K562 (cell line): ENCODE measurements at regions not wholly inside any gene's neighbourhood (a gene's known extent, or its start where the extent isn't known, plus 50 kb on each side); places are given as distances from the start of the nearest gene placed in this dataset.

Source experiments
- CHD4 ChIP-seq: fragments of 200-600 bp; sonication (generic); IDR thresholded peaks from 3 replicates; pipeline ENCODE4 v1.6.1; 2012; ENCODE audit warnings: low read depth, mild to moderate bottlenecking, mixed read lengths, low read length, inconsistent platforms; ENCODE audit not compliant: insufficient read depth, insufficient replicate concordance, poor library complexity, severe bottlenecking
- FOXJ3 ChIP-seq: sonication (generic); formaldehyde crosslinking; IDR thresholded peaks from 2 replicates; pipeline ENCODE4 v1.4.0; 2020; ENCODE audit warnings: mild to moderate bottlenecking, missing genetic modification reagents
- RFX1 ChIP-seq: fragments of 450-650 bp; IDR thresholded peaks from 2 replicates; pipeline ENCODE4 v1.6.1; 2016; ENCODE audit warnings: mild to moderate bottlenecking, moderate library complexity
- TARDBP ChIP-seq: fragments of 450-650 bp; IDR thresholded peaks from 2 replicates; pipeline ENCODE4 v1.6.1; 2016
- TEAD4 ChIP-seq, 2 experiments: sonication (generic) in 1 of 2; formaldehyde crosslinking in 1 of 2; IDR thresholded peaks; 2 replicates each; pipeline versions ENCODE4 v1.6.1 to v1.8.0; 2012 to 2022; ENCODE audit warnings: borderline replicate concordance in 1 of 2, inconsistent platforms in 1 of 2, low read length in 1 of 2, mild to moderate bottlenecking in 1 of 2, missing genetic modification reagents in 1 of 2
- ZNF707 ChIP-seq: fragments of 250-450 bp; sonication (Bioruptor Pico); conservative IDR thresholded peaks from 2 replicates; pipeline ENCODE4 v1.8.0; 2022; ENCODE audit warnings: inconsistent platforms, mild to moderate bottlenecking, moderate library complexity
- TF ChIP-seq, protein P1 (sequence below): fragments of 250-450 bp; sonication (Bioruptor Pico); IDR thresholded peaks from 2 replicates; pipeline ENCODE4 v1.8.0; 2021; ENCODE audit warnings: moderate library complexity, mild to moderate bottlenecking, inconsistent platforms
- TF ChIP-seq, protein P2 (sequence below), 3 experiments: IDR thresholded peaks in 2 of 3; conservative IDR thresholded peaks in 1 of 3; 2 replicates each; pipeline ENCODE4 v1.5.1; 2011 to 2012; ENCODE audit warnings: low read length in 3 of 3, mild to moderate bottlenecking in 3 of 3, control low read depth in 2 of 3, improper control_type of control experiment in 1 of 3, inconsistent platforms in 1 of 3, low read depth in 1 of 3, mixed read lengths in 1 of 3, moderate library complexity in 1 of 3; ENCODE audit not compliant: insufficient read depth in 2 of 3

DNA sequence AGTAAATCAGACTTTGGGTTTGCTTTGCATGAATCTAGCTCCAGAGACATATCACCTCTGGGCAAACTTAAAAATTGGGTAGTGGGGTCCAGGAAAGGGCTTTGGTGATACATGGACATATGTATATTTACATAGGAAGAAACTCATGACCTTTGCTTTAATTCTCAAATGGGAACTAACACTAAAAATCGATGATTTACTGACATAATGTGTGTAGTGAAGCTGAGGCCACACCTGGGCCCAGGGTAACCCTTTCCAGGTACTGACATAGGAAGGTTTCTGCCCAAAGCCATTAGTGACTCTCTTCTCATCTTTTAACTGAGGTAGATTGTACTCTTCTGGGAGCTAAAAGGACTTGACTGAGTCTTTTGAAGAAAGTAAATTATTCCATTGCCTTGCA, 411.2 kb upstream of the TBL1XR1 start:
- TF ChIP-seq RFX1 (no peak), TEAD4 (IDR thresholded peaks at IDR 0.05; ENCODE audit: low read length) (no peak), TEAD4 (CRISPR knock-in tag; IDR thresholded peaks at IDR 0.05; ENCODE audit: borderline replicate concordance) (no peak), TARDBP (no peak), ZNF707 (CRISPR knock-in tag) (no peak), CHD4 (no peak), FOXJ3 (CRISPR knock-in tag) (no peak)
- TF ChIP-seq, protein P1, sequence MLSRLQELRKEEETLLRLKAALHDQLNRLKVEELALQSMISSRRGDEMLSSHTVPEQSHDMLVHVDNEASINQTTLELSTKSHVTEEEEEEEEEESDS (CRISPR knock-in tag), result no peak
- TF ChIP-seq, protein P2, sequence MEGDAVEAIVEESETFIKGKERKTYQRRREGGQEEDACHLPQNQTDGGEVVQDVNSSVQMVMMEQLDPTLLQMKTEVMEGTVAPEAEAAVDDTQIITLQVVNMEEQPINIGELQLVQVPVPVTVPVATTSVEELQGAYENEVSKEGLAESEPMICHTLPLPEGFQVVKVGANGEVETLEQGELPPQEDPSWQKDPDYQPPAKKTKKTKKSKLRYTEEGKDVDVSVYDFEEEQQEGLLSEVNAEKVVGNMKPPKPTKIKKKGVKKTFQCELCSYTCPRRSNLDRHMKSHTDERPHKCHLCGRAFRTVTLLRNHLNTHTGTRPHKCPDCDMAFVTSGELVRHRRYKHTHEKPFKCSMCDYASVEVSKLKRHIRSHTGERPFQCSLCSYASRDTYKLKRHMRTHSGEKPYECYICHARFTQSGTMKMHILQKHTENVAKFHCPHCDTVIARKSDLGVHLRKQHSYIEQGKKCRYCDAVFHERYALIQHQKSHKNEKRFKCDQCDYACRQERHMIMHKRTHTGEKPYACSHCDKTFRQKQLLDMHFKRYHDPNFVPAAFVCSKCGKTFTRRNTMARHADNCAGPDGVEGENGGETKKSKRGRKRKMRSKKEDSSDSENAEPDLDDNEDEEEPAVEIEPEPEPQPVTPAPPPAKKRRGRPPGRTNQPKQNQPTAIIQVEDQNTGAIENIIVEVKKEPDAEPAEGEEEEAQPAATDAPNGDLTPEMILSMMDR (IDR thresholded peaks at IDR 0.05 in 2 of 3, conservative IDR thresholded peaks at IDR 0.05 in 1 of 3; ENCODE audit: insufficient read depth in 2 of 3, low read depth in 1 of 3, low read length in 3 of 3), result no peak
